KMS-11 (cell line): ENCODE measurements at regions not wholly inside any gene's neighbourhood (a gene's known extent, or its start where the extent isn't known, plus 50 kb on each side); places are given as distances from the start of the nearest gene placed in this dataset.

Experiments
- H2AFZ ChIP-seq: fragments of 200-600 bp; sonication (generic); 2 replicates; pipeline ENCODE4 v1.6.1; 2016; ENCODE audit warnings: antibody characterized with exemption, mixed run types, low read depth
- H3K27ac ChIP-seq: fragments of 200-600 bp; sonication (generic); 2 replicates; pipeline ENCODE4 v1.6.1; 2016; ENCODE audit warnings: mild to moderate bottlenecking, mixed run types
- H3K27me3 ChIP-seq: fragments of 200-600 bp; sonication (generic); 2 replicates; pipeline ENCODE4 v1.6.1; 2017; ENCODE audit warnings: mild to moderate bottlenecking, low read depth, mixed run types, moderate library complexity; ENCODE audit not compliant: insufficient read depth
- H3K36me3 ChIP-seq: fragments of 200-600 bp; sonication (generic); 2 replicates; pipeline ENCODE4 v1.6.1; 2017; ENCODE audit warnings: mild to moderate bottlenecking, mixed run types; ENCODE audit not compliant: insufficient read depth
- H3K4me1 ChIP-seq: fragments of 200-600 bp; sonication (generic); 2 replicates; pipeline ENCODE4 v1.6.1; 2016; ENCODE audit warnings: mild to moderate bottlenecking, low read depth, mixed run types; ENCODE audit not compliant: poor library complexity, severe bottlenecking
- H3K4me2 ChIP-seq: fragments of 200-600 bp; sonication (generic); 2 replicates; pipeline ENCODE4 v1.7.0; 2016; ENCODE audit warnings: mild to moderate bottlenecking, mixed run types
- H3K4me3 ChIP-seq: fragments of 200-600 bp; sonication (generic); IDR thresholded peaks from 2 replicates; pipeline ENCODE4 v1.6.1; 2017; ENCODE audit warnings: low read depth, low read length, mixed read lengths; ENCODE audit not compliant: insufficient read depth
- H3K79me2 ChIP-seq: fragments of 200-600 bp; sonication (generic); 2 replicates; pipeline ENCODE4 v1.6.1; 2016; ENCODE audit warnings: low read depth, mixed run types; ENCODE audit not compliant: insufficient read depth
- H3K9ac ChIP-seq: fragments of 200-600 bp; sonication (generic); 2 replicates; pipeline ENCODE4 v1.6.1; 2016; ENCODE audit warnings: mild to moderate bottlenecking, mixed run types
- H4K20me1 ChIP-seq: fragments of 200-600 bp; sonication (generic); 2 replicates; pipeline ENCODE4 v1.6.1; 2016; ENCODE audit warnings: mild to moderate bottlenecking, mixed run types; ENCODE audit not compliant: insufficient read depth
- TF ChIP-seq, protein P1 (sequence below): fragments of 200-600 bp; sonication (generic); conservative IDR thresholded peaks from 2 replicates; pipeline ENCODE4 v1.6.1; 2017; ENCODE audit warnings: low read depth, mild to moderate bottlenecking, antibody characterized with exemption, low read length, moderate library complexity, mixed read lengths

- H3K9ac ChIP-seq, result no peak overlapping the region
- TF ChIP-seq, protein P1, sequence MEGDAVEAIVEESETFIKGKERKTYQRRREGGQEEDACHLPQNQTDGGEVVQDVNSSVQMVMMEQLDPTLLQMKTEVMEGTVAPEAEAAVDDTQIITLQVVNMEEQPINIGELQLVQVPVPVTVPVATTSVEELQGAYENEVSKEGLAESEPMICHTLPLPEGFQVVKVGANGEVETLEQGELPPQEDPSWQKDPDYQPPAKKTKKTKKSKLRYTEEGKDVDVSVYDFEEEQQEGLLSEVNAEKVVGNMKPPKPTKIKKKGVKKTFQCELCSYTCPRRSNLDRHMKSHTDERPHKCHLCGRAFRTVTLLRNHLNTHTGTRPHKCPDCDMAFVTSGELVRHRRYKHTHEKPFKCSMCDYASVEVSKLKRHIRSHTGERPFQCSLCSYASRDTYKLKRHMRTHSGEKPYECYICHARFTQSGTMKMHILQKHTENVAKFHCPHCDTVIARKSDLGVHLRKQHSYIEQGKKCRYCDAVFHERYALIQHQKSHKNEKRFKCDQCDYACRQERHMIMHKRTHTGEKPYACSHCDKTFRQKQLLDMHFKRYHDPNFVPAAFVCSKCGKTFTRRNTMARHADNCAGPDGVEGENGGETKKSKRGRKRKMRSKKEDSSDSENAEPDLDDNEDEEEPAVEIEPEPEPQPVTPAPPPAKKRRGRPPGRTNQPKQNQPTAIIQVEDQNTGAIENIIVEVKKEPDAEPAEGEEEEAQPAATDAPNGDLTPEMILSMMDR, result no peak
- no peak overlapping the region for H3K27ac ChIP-seq
- no peak overlapping the region for H3K4me3 ChIP-seq
- H3K79me2 ChIP-seq, result no peaks in the 10 kb centered on the region
- no peaks in the 10 kb centered on the region for H3K36me3 ChIP-seq
- H3K27me3 ChIP-seq, result no peaks in the 10 kb centered on the region
- no peak overlapping the region for H2AFZ ChIP-seq
- H3K4me2 ChIP-seq, result no peak overlapping the region
- no peaks in the 10 kb centered on the region for H3K4me1 ChIP-seq
- H4K20me1 ChIP-seq, result no peaks in the 10 kb centered on the region
These were observed 506.3 kb downstream of the UQCRFS1 start for GRCh38 chr19:28706693-28707092.

GRCh38 chr19:28705008-28705407, 507.9 kb downstream of the UQCRFS1 start:
- Histone ChIP-seq H3K4me3 (no peak overlapping the region), H3K9ac (no peak overlapping the region), H3K27ac (no peak overlapping the region), H3K4me1 (no peaks in the 10 kb centered on the region), H4K20me1 (no peaks in the 10 kb centered on the region), H3K27me3 (no peaks in the 10 kb centered on the region), H3K4me2 (no peak overlapping the region), H3K36me3 (no peaks in the 10 kb centered on the region), H3K79me2 (no peaks in the 10 kb centered on the region), H2AFZ (no peak overlapping the region)
- TF ChIP-seq, protein P1, result no peak

DNA sequence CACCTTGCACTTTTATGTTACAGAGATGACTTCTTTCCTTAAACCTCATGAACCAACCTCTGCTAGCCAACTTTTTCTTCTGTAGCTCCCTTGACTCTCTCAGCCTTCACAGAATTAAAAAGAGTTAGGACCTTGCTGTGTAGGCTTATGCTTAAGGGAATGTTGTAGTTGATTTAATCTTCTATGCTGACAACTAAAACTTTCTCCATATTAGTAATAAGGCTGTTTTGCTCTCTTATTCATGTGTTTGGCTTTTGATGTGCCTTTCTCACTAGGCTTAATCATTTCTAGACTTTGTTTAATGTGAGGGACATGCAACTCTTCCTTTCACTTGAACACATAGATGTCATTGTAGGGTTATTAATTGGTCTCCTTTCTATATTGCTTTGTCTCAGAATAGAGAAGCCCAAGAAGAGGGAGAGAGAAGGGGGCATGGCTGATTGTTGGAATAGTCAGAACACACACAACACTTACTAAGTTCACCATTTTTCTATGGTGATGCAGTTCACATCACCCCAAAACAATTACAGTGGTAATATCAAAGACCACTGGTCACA, 509.5 kb downstream of the UQCRFS1 start:
- TF ChIP-seq, protein P1, result no peak
- Histone ChIP-seq H3K4me3 (no peak overlapping the region), H3K9ac (no peak overlapping the region), H3K79me2 (no peaks in the 10 kb centered on the region), H4K20me1 (no peaks in the 10 kb centered on the region), H3K4me1 (no peaks in the 10 kb centered on the region), H3K27ac (no peak overlapping the region), H3K4me2 (no peak overlapping the region), H2AFZ (no peak overlapping the region), H3K36me3 (no peaks in the 10 kb centered on the region; the same call in 1 of the 2 replicates), H3K27me3 (no peaks in the 10 kb centered on the region)

DNA sequence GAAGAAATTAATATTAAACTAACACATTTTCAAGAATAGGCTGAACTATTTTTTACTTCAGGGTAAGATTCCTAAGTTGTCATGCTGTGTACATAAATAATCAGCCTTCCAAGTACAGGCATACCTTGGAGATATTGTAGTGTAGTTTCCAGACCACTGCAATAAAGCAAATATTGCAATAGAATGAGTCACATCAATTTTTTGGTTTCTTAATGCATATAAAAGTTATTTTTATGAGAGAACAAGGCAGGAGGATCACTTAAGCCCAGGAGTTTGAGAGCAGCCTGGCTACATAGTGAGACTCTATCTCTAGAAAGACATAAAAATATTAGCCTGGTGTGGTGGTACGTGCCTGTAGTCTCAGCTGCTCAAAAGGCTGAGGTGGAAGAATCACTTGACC, 511.5 kb downstream of the UQCRFS1 start:
- Histone ChIP-seq H3K27me3 (no peaks in the 10 kb centered on the region), H4K20me1 (no peaks in the 10 kb centered on the region), H3K4me1 (no peaks in the 10 kb centered on the region), H3K4me2 (no peak overlapping the region), H2AFZ (no peak overlapping the region), H3K36me3 (no peaks in the 10 kb centered on the region; the same call in 1 of the 2 replicates), H3K4me3 (no peak overlapping the region), H3K9ac (no peak overlapping the region), H3K79me2 (no peaks in the 10 kb centered on the region), H3K27ac (no peak overlapping the region)
- TF ChIP-seq, protein P1, result no peak
